ENCODE measurements at regions not wholly inside any gene's neighbourhood (a gene's known extent, or its start where the extent isn't known, plus 50 kb on each side); places are given as distances from the start of the nearest gene placed in this dataset.

DNA sequence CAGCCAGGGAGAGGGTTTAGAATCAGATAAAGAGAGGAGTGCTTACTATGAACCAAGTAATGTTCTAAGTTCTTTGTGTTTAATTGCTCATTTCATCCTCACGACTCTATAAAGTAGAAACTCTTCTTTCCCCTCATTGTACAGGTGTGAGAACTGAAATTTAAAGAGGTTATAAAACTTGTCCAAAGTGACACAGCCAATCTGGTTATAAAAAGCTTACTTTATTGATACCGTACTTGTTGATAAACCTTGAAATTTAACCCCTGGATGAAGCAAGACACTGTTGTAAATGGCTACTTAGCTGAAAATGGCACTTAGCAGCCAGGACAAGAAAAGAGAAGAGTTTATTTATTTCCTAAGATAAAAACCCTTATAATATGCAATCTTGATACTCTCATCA, 702.4 kb downstream of the KCTD16 start:
- Histone ChIP-seq H3K27me3 (ENCODE audit: insufficient read depth, low read depth) (no peaks in the 10 kb centered on the region), H3K79me2 (ENCODE audit: low read depth) (no peaks in the 10 kb centered on the region), H3K9me3 (ENCODE audit: insufficient read depth, low read depth) (no peaks in the 10 kb centered on the region), H3K4me3 (no peak overlapping the region), H2AFZ (no peak overlapping the region), H3K4me1 (replicated peaks; ENCODE audit: insufficient read depth) (no peaks in the 10 kb centered on the region), H3K27ac (no peak overlapping the region), H3F3A (ENCODE audit: insufficient read depth, low read depth) (no peaks in the 10 kb centered on the region), H4K20me1 (ENCODE audit: insufficient read depth) (no peaks in the 10 kb centered on the region), H3K9me2 (ENCODE audit: insufficient read depth) (0 out of 2 replicates have a peak, but pooled peaks cover 3% of the 10 kb centered on the region), H3K36me3 (ENCODE audit: low read depth) (no peaks in the 10 kb centered on the region), H3K4me2 (no peak overlapping the region)
- no TSS peak for BruUV-seq (replicated peaks)
- TF ChIP-seq, protein P1, sequence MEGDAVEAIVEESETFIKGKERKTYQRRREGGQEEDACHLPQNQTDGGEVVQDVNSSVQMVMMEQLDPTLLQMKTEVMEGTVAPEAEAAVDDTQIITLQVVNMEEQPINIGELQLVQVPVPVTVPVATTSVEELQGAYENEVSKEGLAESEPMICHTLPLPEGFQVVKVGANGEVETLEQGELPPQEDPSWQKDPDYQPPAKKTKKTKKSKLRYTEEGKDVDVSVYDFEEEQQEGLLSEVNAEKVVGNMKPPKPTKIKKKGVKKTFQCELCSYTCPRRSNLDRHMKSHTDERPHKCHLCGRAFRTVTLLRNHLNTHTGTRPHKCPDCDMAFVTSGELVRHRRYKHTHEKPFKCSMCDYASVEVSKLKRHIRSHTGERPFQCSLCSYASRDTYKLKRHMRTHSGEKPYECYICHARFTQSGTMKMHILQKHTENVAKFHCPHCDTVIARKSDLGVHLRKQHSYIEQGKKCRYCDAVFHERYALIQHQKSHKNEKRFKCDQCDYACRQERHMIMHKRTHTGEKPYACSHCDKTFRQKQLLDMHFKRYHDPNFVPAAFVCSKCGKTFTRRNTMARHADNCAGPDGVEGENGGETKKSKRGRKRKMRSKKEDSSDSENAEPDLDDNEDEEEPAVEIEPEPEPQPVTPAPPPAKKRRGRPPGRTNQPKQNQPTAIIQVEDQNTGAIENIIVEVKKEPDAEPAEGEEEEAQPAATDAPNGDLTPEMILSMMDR (conservative IDR thresholded peaks at IDR 0.05), result no peak
- TF ChIP-seq EZH2 (IDR thresholded peaks at IDR 0.05; ENCODE audit: low read depth), result no peak
- DNase-seq, result no peak
- intact Hi-C loops (cut with micrococcal nuclease; ENCODE audit: unreplicated experiment), result no loop called here
- ChIA-PET CTCF (no interaction called here), POLR2A (ENCODE audit: unreplicated experiment) (no interaction called here)

DNA sequence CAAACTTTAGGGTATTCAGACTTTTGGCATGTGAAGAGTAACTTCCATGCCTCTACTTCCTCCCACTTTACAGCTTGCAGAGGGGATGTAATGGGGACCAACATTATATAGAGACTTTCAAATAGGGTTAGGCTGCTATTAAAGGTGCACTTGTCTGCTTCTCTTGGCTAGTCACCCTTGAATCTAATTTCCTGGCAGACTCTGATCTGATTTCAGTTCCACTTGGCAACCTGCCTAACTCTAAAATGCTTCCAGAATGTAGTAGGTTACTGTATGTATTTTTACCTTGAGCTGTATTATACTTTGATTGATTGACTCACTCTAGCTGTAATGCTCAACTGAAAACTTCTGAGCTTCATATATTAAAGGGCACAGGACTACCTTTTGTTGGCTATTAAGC, 693.4 kb downstream of the KCTD16 start:
- Histone ChIP-seq H3K4me1 (replicated peaks; ENCODE audit: insufficient read depth) (no peaks in the 10 kb centered on the region), H3K9me3 (ENCODE audit: insufficient read depth, low read depth) (no peaks in the 10 kb centered on the region), H2AFZ (no peak overlapping the region), H3F3A (ENCODE audit: insufficient read depth, low read depth) (no peaks in the 10 kb centered on the region), H3K79me2 (ENCODE audit: low read depth) (no peaks in the 10 kb centered on the region), H3K27me3 (ENCODE audit: insufficient read depth, low read depth) (no peaks in the 10 kb centered on the region), H3K4me3 (no peak overlapping the region), H3K36me3 (ENCODE audit: low read depth) (no peaks in the 10 kb centered on the region), H3K9me2 (ENCODE audit: insufficient read depth) (no peaks in the 10 kb centered on the region), H3K4me2 (no peak overlapping the region), H4K20me1 (ENCODE audit: insufficient read depth) (no peaks in the 10 kb centered on the region), H3K27ac (no peak overlapping the region)
- no peak for DNase-seq
- TF ChIP-seq, protein P1 (conservative IDR thresholded peaks at IDR 0.05), result no peak
- no peak for TF ChIP-seq EZH2 (IDR thresholded peaks at IDR 0.05; ENCODE audit: low read depth)
- BruUV-seq (replicated peaks), result no TSS peak
- CTCF ChIA-PET, result no interaction called here
- intact Hi-C loops (cut with micrococcal nuclease; ENCODE audit: unreplicated experiment), result no loop called here
- POLR2A ChIA-PET (ENCODE audit: unreplicated experiment), result no interaction called here

DNA sequence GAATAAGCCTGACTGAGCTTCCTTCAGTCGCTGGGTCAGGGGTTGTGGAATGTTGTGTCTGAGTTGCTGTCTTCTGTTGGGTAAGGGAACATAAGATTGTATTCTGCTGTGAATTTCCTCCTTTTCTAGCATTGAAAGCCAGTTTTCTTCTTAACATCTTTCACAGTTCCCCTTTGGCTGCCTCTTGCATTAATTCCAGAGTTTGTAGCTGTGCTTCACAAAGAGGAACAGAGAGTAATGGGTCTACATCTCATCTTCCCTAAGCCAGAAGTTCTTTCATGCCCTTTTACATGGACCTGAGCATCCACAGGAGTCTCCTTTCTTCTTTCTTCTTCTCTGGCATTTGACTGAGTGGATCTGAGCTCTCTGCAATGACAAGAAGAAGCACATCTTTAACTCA, 686.8 kb downstream of the KCTD16 start:
- Histone ChIP-seq H3K4me1 (replicated peaks; ENCODE audit: insufficient read depth) (no peaks in the 10 kb centered on the region), H2AFZ (no peak overlapping the region), H3K4me2 (no peak overlapping the region), H4K20me1 (ENCODE audit: insufficient read depth) (no peaks in the 10 kb centered on the region), H3K27ac (no peak overlapping the region), H3K27me3 (ENCODE audit: insufficient read depth, low read depth) (no peaks in the 10 kb centered on the region), H3K9me3 (ENCODE audit: insufficient read depth, low read depth) (no peaks in the 10 kb centered on the region), H3K36me3 (ENCODE audit: low read depth) (no peaks in the 10 kb centered on the region), H3F3A (ENCODE audit: insufficient read depth, low read depth) (no peaks in the 10 kb centered on the region), H3K9me2 (ENCODE audit: insufficient read depth) (no peaks in the 10 kb centered on the region), H3K79me2 (ENCODE audit: low read depth) (no peaks in the 10 kb centered on the region), H3K4me3 (no peak overlapping the region)
- ChIA-PET POLR2A (ENCODE audit: unreplicated experiment) (no interaction called here), CTCF (no interaction called here)
- no TSS peak for BruUV-seq (replicated peaks)
- no peak for DNase-seq
- TF ChIP-seq EZH2 (IDR thresholded peaks at IDR 0.05; ENCODE audit: low read depth), result no peak
- TF ChIP-seq, protein P1 (conservative IDR thresholded peaks at IDR 0.05), result no peak
- intact Hi-C loops (cut with micrococcal nuclease; ENCODE audit: unreplicated experiment), result no loop called here
